ENCODE measurements at regions not wholly inside any gene's neighbourhood (a gene's known extent, or its start where the extent isn't known, plus 50 kb on each side); places are given as distances from the start of the nearest gene placed in this dataset.

- TF ChIP-seq ZBTB9 (CRISPR knock-in tag; IDR thresholded peaks at IDR 0.05) = no peak
- TF ChIP-seq RBM39 (optimal IDR thresholded peaks at IDR 0.05; ENCODE audit: low read depth, low read length) = no peak
- no peak for TF ChIP-seq SMARCC2 (IDR thresholded peaks at IDR 0.05; ENCODE audit: low read depth)
- no peak for TF ChIP-seq JUND (IDR thresholded peaks at IDR 0.05; ENCODE audit: borderline replicate concordance, low read depth, low read length)
- TF ChIP-seq JUND (tag; IDR thresholded peaks at IDR 0.05; ENCODE audit: borderline replicate concordance, low read depth, low read length) = no peak
- TF ChIP-seq ZEB2 (IDR thresholded peaks at IDR 0.05) = no peak
- no peak for TF ChIP-seq ESRRB (CRISPR knock-in tag; IDR thresholded peaks at IDR 0.05; ENCODE audit: borderline replicate concordance)
- TF ChIP-seq MAX (CRISPR knock-in tag; IDR thresholded peaks at IDR 0.05) = no peak
- no peak for TF ChIP-seq HDAC6 (IDR thresholded peaks at IDR 0.05; ENCODE audit: low read depth, low read length)
- no peak for TF ChIP-seq MCM3 (IDR thresholded peaks at IDR 0.05)
- no peak for TF ChIP-seq KAT7 (CRISPR knock-in tag; IDR thresholded peaks at IDR 0.05; ENCODE audit: borderline replicate concordance)
- TF ChIP-seq JUNB (CRISPR knock-in tag; conservative IDR thresholded peaks at IDR 0.05) = no peak
These were observed 195.1 kb upstream of the WDR11 start (continued) for GRCh38 chr10:120656107-120656506.

DNA sequence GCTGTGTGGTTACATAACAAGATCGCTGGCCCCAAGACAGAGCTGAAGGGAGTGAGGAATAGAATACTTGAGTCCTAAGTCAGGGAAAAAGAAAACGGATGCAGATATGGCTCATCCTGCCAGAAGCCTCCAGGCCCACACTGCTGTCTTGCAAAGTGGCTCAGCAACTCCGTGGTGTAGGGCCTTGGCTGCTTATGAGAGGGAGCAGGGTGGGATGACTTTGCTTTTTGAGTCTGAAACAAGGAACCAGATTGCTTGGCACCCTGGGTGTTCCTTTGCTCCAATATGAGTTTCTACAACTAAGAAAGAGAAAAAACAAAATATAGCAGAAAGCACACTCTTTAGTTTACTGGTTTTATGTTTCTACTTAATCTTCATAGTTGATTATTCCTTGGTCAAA, 193.8 kb upstream of the WDR11 start:
- Histone ChIP-seq H3K9ac (ENCODE audit: insufficient read depth in 1 of 2, low read depth in 2 of 2, low read length in 2 of 2) (no peak overlapping the region), H4K20me1 (replicated peaks; ENCODE audit: control insufficient read depth, insufficient read depth, low read length) (no peaks in the 10 kb centered on the region; the same call in 1 of the 2 replicates), H3K79me2 (ENCODE audit: control insufficient read depth, insufficient read depth, low read length) (no peaks in the 10 kb centered on the region), H3K9me3 (replicated peaks; ENCODE audit: control insufficient read depth, insufficient read depth, low read depth, low read length) (no peaks in the 10 kb centered on the region), H3K4me3 (no peak overlapping the region), H3K27me3 (ENCODE audit: control insufficient read depth in 2 of 2, insufficient read depth in 2 of 2, low read length in 2 of 2) (no peaks in the 10 kb centered on the region), H3K36me3 (ENCODE audit: control insufficient read depth, insufficient read depth, low read length) (no peaks in the 10 kb centered on the region), H3K27ac (ENCODE audit: extremely low read depth, low read depth, low read length) (no peak overlapping the region), H2AFZ (ENCODE audit: low read depth, low read length) (no peak overlapping the region), H3K4me2 (ENCODE audit: insufficient read depth, low read length) (no peak overlapping the region), H3K9me1 (ENCODE audit: control insufficient read depth, insufficient read depth, low read length) (no peaks in the 10 kb centered on the region), H3K4me1 (replicated peaks in 1 of 2; ENCODE audit: control insufficient read depth in 2 of 2, insufficient read depth in 2 of 2, low read length in 2 of 2) (no peaks in the 10 kb centered on the region)
- FAIRE-seq (no peak), ATAC-seq (no peak), DNase-seq (ENCODE audit: extremely low read depth in 1 of 4, low spot score in 3 of 4) (no peak)
- BruUV-seq (replicated peaks) = no TSS peak
- WGBS (ENCODE audit: insufficient coverage, low coverage, missing lambda C conversion rate) = 0% methylated on average over 1 of the region's 3 CpGs
- ChIA-PET CTCF (ENCODE audit: low intra/inter-chr PET ratio) (no interaction called here), POLR2A (interaction anchor here (0.7 kb wide), 1 partner anchor 683 kb away, joined by 3 read pairs; no protein-coding TSS in a partner anchor)
- intact Hi-C loops (cut with micrococcal nuclease) = no loop called here
- in situ Hi-C loops (cut with MboI) = no loop called here
- no peak for TF ChIP-seq RCOR1 (IDR thresholded peaks at IDR 0.05; ENCODE audit: borderline replicate concordance in 1 of 2, low read depth in 2 of 2, low read length in 2 of 2)
- no peak for TF ChIP-seq ZFPM2 (CRISPR knock-in tag; IDR thresholded peaks at IDR 0.05)
- TF ChIP-seq HNRNPLL (IDR thresholded peaks at IDR 0.05; ENCODE audit: low read depth, low read length, poor library complexity, severe bottlenecking) = no peak
- TF ChIP-seq SRSF3 (IDR thresholded peaks at IDR 0.05; ENCODE audit: insufficient read depth, low read length) = no peak
- TF ChIP-seq E4F1 (CRISPR knock-in tag; IDR thresholded peaks at IDR 0.05; ENCODE audit: borderline replicate concordance) = no peak
- TF ChIP-seq ZNF217 (CRISPR knock-in tag; IDR thresholded peaks at IDR 0.05) = no peak
- TF ChIP-seq ZNF695 (CRISPR knock-in tag; IDR thresholded peaks at IDR 0.05) = no peak
- TF ChIP-seq CREBBP (IDR thresholded peaks at IDR 0.05; ENCODE audit: low read depth, low read length) = no peak
